ENCODE measurements at regions not wholly inside any gene's neighbourhood (a gene's known extent, or its start where the extent isn't known, plus 50 kb on each side); places are given as distances from the start of the nearest gene placed in this dataset.

GRCh38 chr9:86765746-86766430 lies 181.4 kb downstream of the GAS1 start:
- TF ChIP-seq ZFP3 (CRISPR knock-in tag; IDR thresholded peaks at IDR 0.05) (no peak), ISL1 (CRISPR knock-in tag; IDR thresholded peaks at IDR 0.05) (no peak), OSR1 (CRISPR knock-in tag; IDR thresholded peaks at IDR 0.05) (no peak), CSRNP3 (CRISPR knock-in tag; IDR thresholded peaks at IDR 0.05) (no peak), CSDC2 (CRISPR knock-in tag; IDR thresholded peaks at IDR 0.05) (no peak), POU6F1 (CRISPR knock-in tag; IDR thresholded peaks at IDR 0.05; ENCODE audit: borderline replicate concordance, low read depth) (no peak), ZC3H10 (CRISPR knock-in tag; IDR thresholded peaks at IDR 0.05) (no peak), RARB (CRISPR knock-in tag; IDR thresholded peaks at IDR 0.05) (no peak), ARNTL (CRISPR knock-in tag; IDR thresholded peaks at IDR 0.05; ENCODE audit: borderline replicate concordance, low read depth) (no peak), ZNF565 (CRISPR knock-in tag; conservative IDR thresholded peaks at IDR 0.05; ENCODE audit: low read depth) (no peak), ZNF8 (CRISPR knock-in tag; IDR thresholded peaks at IDR 0.05) (no peak), SNAI2 (CRISPR knock-in tag; IDR thresholded peaks at IDR 0.05) (no peak)
- no peak for ATAC-seq

DNA sequence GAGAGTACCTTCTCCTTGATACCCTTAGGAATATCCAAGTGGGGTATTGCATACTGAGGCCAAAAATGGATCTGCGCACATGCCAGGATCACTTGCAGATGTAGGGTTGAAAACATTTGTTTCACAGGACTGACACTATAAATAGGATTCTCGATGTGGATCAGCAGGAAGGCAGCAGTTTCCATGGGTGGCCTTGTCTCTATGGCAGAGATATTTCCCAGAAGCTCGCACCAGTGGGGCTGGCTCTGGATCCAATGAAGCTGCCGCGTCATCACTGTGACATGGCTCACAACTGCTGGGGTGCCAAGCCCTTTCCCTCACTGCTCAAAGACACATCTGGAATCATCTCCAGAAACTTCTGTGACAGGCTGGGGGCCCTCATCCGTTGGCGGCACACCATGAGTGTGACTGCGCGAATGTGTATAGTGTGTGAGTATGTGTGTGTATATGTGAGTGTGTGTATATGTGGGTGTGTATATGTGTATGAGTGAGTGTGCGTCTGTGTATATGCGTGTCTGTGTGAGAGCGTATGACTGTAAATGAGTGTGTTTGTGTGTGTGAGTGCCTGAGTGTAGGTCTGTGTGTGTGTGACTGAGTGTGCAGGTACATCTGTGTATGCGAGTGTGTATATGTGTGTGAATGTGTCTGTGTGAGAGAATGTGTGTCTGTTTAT lies 182.5 kb downstream of the GAS1 start:
- no peak for ATAC-seq
- no peak for TF ChIP-seq ZC3H10 (CRISPR knock-in tag; IDR thresholded peaks at IDR 0.05)
- TF ChIP-seq PPARA (CRISPR knock-in tag; IDR thresholded peaks at IDR 0.05; ENCODE audit: borderline replicate concordance): no peak
- TF ChIP-seq RARB (CRISPR knock-in tag; IDR thresholded peaks at IDR 0.05): no peak
- no peak for TF ChIP-seq ZFP30 (CRISPR knock-in tag; IDR thresholded peaks at IDR 0.05)
- TF ChIP-seq GLIS3 (CRISPR knock-in tag; IDR thresholded peaks at IDR 0.05): no peak

DNA sequence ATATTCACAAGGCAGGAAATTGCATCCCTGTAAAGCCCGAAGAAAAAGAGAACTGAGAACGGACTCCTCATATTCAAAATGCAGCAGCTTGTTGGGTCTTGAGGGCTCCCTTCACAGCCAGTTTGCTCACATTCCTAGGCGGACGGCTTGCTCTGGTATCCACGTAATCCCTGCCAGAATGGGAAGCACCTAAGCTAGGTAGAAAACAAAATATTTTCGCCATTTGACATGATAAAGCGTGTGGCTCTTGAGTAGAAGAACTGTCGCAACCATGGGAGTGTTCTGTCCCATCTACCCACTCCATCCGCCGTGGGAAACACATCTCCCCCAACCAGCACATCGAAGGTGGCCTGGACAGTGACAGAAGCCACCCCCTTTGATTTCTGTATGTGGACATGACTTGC lies 183.1 kb downstream of the GAS1 start:
- TF ChIP-seq ZNF565 (CRISPR knock-in tag; conservative IDR thresholded peaks at IDR 0.05; ENCODE audit: low read depth) (no peak), SNAI2 (CRISPR knock-in tag; IDR thresholded peaks at IDR 0.05) (no peak), CSDC2 (CRISPR knock-in tag; IDR thresholded peaks at IDR 0.05) (no peak), ESRRG (CRISPR knock-in tag; IDR thresholded peaks at IDR 0.05) (no peak), ZC3H10 (CRISPR knock-in tag; IDR thresholded peaks at IDR 0.05) (no peak), ZNF70 (CRISPR knock-in tag; IDR thresholded peaks at IDR 0.05) (no peak), GLIS3 (CRISPR knock-in tag; IDR thresholded peaks at IDR 0.05) (no peak), TOX (CRISPR knock-in tag; IDR thresholded peaks at IDR 0.05; ENCODE audit: borderline replicate concordance) (no peak), ZFP3 (CRISPR knock-in tag; IDR thresholded peaks at IDR 0.05) (no peak), TCF4 (CRISPR knock-in tag; IDR thresholded peaks at IDR 0.05; ENCODE audit: borderline replicate concordance) (no peak), ZFP30 (CRISPR knock-in tag; IDR thresholded peaks at IDR 0.05) (no peak), CREB5 (CRISPR knock-in tag; IDR thresholded peaks at IDR 0.05; ENCODE audit: low read depth) (no peak), ZNF8 (CRISPR knock-in tag; IDR thresholded peaks at IDR 0.05) (no peak), PPARA (CRISPR knock-in tag; IDR thresholded peaks at IDR 0.05; ENCODE audit: borderline replicate concordance) (no peak), RARB (CRISPR knock-in tag; IDR thresholded peaks at IDR 0.05) (no peak), CSRNP3 (CRISPR knock-in tag; IDR thresholded peaks at IDR 0.05) (no peak), BACH2 (CRISPR knock-in tag; IDR thresholded peaks at IDR 0.05; ENCODE audit: borderline replicate concordance) (no peak)
- TF ChIP-seq, protein P1, sequence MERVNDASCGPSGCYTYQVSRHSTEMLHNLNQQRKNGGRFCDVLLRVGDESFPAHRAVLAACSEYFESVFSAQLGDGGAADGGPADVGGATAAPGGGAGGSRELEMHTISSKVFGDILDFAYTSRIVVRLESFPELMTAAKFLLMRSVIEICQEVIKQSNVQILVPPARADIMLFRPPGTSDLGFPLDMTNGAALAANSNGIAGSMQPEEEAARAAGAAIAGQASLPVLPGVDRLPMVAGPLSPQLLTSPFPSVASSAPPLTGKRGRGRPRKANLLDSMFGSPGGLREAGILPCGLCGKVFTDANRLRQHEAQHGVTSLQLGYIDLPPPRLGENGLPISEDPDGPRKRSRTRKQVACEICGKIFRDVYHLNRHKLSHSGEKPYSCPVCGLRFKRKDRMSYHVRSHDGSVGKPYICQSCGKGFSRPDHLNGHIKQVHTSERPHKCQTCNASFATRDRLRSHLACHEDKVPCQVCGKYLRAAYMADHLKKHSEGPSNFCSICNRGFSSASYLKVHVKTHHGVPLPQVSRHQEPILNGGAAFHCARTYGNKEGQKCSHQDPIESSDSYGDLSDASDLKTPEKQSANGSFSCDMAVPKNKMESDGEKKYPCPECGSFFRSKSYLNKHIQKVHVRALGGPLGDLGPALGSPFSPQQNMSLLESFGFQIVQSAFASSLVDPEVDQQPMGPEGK (CRISPR knock-in tag; IDR thresholded peaks at IDR 0.05; ENCODE audit: borderline replicate concordance): no peak
- TF ChIP-seq, protein P2, sequence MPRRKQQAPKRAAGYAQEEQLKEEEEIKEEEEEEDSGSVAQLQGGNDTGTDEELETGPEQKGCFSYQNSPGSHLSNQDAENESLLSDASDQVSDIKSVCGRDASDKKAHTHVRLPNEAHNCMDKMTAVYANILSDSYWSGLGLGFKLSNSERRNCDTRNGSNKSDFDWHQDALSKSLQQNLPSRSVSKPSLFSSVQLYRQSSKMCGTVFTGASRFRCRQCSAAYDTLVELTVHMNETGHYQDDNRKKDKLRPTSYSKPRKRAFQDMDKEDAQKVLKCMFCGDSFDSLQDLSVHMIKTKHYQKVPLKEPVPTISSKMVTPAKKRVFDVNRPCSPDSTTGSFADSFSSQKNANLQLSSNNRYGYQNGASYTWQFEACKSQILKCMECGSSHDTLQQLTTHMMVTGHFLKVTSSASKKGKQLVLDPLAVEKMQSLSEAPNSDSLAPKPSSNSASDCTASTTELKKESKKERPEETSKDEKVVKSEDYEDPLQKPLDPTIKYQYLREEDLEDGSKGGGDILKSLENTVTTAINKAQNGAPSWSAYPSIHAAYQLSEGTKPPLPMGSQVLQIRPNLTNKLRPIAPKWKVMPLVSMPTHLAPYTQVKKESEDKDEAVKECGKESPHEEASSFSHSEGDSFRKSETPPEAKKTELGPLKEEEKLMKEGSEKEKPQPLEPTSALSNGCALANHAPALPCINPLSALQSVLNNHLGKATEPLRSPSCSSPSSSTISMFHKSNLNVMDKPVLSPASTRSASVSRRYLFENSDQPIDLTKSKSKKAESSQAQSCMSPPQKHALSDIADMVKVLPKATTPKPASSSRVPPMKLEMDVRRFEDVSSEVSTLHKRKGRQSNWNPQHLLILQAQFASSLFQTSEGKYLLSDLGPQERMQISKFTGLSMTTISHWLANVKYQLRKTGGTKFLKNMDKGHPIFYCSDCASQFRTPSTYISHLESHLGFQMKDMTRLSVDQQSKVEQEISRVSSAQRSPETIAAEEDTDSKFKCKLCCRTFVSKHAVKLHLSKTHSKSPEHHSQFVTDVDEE (CRISPR knock-in tag; IDR thresholded peaks at IDR 0.05): no peak
- ATAC-seq: no peak
